Inferior parietal cortex (tissue), 1 donor: ENCODE measurements at regions not wholly inside any gene's neighbourhood (a gene's known extent, or its start where the extent isn't known, plus 50 kb on each side); places are given as distances from the start of the nearest gene placed in this dataset.

ENCODE experiments used
- DNase-seq: peaks from one replicate; pipeline ENCODE4 v3.0.0-alpha.2; 2016; ENCODE audit errors: extremely low spot score

DNA sequence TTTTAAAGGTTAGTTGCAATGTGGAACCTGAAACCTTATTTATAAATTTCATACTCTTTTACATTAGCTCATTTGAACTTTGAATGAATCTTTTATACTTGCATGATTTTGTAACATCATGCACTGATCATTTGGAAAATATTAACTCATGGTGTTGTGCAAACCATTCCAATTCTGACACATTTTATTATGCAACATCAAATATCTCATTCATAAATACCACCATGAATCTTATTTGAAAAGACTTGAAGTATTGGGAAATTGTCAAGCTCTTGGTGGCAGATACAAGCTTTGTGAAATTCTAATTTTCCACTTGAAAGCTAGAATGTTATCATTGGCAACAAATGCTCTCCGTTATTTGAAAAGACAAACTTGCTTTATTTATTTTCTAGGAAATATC, 379.9 kb upstream of the PCDH20 start:
- DNase-seq, result no peak

- no peak for DNase-seq
These were observed 363.8 kb upstream of the PCDH20 start for GRCh38 chr13:61779456-61779855.

DNA sequence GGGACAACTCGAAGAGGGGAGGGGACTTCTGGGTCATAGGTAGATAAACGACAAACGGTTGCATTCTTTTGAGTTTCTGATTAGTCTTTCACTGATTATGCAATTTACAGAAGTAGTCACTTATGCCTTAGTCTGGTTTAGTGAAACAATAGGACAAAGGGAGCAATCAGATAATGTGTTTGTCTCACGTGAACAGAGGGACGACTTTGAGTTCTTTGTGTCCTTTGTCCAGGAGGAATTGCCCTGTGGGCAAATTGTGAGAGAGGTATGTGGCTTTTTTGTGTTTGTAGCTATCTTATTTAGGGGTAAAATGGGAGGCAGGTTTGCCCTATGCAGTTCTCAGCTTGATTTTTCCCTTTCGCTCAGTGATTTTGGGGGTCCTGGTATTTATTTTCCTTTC, 362.9 kb upstream of the PCDH20 start:
- no peak for DNase-seq

GRCh38 chr13:61777899-61778298, 362.2 kb upstream of the PCDH20 start:
- no peak for DNase-seq

GRCh38 chr13:61777271-61777670, 361.6 kb upstream of the PCDH20 start:
- no peak for DNase-seq

DNA sequence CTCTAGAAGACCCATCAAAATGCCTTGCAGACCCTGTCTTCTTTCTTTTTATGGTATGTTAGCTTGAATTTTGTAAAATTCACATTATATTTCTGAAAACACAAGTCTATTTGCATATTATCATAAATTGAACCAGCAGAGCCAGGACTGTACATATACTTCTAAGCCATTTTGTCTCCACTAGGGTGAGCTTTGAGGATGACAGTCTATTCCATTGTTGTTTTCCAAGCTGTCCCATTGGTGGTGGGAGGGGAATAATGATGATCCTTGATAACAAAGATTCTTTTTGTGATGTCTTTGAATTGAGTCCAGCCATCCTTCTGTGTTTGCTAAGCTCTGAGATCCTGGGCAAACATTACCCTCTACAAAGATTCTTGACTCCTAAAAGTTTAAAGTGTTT, 359.3 kb upstream of the PCDH20 start:
- peak; percentile 84 for DNase-seq

- no peak for DNase-seq
These were observed 355.0 kb upstream of the PCDH20 start for GRCh38 chr13:61770681-61771080.

DNA sequence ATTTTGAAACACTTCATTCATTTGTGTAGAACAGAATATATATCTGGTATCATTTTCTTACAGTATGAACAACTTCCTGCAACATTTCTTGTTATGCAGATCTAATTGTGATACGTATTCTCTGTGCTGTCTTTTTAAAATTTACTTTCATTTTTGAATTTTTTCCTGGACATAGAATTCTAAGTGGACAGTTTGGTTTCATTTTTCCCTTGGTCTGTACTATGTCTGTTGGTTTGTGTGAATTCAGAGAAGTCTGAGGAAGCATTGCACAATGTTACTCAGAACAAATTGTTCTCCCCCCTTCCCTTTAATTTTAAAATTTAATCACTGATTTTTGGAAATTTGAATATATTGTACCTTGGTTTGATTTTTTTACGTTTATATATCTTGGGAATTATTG, 352.5 kb upstream of the PCDH20 start:
- DNase-seq, result no peak

GRCh38 chr13:61766667-61767058, 351.0 kb upstream of the PCDH20 start:
- DNase-seq, result no peak

DNA sequence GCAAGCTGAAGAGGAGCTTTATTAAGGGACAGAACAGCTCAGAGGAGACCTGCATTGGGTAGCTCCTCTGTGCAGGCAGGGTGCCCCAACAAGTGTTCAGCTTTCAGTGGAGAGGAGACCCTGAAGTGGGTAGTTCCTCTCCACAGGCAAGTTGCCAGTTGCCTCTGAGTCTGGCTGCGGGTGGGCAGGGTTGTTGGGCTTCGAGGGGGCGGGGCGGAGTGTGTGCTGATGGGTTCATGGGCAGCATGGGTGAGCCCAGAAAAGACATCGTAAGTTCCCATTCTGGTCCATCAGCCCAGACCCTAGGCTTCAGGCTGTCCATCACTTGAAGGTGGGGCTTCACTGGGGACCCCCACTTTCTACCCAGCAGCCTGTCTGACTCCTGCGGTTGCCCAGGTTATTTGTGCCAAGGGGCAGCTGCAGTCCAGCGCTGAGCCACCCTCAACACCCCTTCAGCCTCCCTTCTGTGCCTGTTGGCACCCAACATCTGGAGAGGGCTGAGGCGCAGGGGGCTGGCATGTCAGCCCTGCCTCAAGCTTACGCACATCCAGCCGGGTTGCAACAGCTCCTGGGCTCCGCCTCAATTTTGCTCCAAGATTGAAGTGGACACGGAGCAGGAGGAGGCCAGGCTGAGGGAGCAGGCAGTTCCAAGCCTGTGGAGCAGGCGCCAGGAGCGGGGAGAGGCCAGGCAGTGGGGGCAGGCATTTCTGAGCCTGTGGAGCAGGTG, 350.5 kb upstream of the PCDH20 start:
- DNase-seq, result no peak

DNA sequence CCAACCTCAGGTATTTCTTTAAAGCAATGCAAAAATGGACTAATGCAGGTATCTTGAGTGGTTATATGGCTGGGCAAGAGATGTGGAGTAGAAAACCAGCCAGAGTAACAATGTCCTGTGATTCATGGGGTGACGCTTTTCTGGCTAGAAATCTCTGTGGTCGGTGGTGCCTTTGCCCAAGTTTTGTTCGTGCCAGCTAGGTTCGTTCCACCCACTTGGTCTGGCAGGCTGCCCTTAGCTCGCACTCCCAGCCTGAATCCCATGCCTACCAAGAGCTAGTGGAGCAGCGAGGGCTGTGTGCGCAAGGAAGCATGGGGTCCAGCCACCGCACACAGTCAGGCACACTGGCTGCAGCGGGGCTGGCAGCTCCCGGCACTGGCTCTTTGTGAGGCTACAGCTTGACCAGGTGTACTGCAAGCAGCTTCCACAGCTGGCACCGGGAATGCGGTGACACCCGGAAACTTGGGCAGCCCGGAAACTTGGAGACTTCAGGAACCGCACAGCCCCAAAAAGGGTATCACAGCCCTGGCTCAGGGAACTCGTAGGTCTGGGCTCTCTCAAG, 349.6 kb upstream of the PCDH20 start:
- DNase-seq, result no peak

GRCh38 chr13:61761690-61762089, 346.0 kb upstream of the PCDH20 start:
- no peak for DNase-seq

GRCh38 chr13:61760102-61760501, 344.5 kb upstream of the PCDH20 start:
- DNase-seq, result no peak

GRCh38 chr13:61756031-61756430, 340.4 kb upstream of the PCDH20 start:
- DNase-seq, result no peak

DNA sequence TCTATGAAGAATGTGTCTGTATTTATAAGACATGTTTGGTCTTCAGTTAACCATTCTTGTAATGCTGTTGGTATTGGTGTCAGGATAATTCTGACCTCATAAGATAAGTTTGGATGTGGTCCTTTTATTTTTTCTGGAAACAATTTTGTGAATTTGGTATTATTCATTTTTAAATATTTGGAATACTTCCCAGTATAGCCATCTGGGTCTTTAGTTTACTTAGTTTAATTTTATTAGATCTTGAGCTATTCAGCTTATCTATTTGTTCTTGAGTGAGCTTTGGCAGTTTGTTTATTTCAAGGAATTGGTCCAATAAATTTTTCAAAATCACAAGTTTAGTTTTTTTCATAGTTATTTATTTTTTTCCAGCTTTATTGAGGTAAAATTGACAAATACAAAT, 335.4 kb upstream of the PCDH20 start:
- DNase-seq, result no peak

DNA sequence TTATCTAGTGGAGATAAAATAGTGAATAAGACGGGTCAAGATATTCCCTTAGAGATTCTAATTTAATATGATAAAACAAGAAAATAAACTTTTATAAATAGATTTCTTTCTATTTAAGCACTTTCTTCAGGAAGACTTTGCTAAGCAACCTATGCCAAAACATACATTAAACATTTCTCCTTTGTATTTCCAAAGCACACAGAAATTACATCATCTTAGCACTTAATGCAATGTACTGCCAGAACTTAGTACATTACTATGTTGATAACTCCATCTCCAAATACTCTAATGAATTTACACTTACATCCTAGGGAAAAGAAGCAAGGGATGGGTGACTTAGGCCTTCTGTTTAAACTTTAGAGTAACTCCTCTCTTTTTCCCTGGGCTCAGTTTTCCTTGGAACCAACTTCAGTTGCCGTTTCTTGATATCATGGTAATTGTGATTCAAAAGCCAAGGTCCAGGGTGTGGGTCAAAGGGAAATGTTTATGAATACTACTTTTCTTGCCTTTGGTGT, 322.6 kb upstream of the PCDH20 start:
- DNase-seq, result no peak

DNA sequence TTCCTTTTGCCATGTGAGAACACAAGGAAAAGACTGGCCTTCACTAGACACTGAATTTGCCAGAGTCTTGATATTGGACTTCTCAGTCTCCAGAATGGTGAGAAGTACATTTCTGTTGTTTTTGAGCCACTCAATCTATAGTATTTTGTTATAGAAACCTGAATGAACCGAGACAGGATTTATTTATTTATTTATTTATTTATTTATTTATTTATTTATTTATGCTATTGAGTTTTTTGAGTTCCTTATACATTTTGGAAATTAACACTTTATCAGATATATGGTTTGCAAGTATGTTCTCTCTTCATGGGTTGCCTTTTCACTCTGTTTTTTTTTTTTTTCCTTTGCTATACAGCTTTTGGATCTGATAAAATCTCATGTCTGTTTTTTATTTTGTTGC, 319.0 kb upstream of the PCDH20 start:
- DNase-seq, result no peak

DNA sequence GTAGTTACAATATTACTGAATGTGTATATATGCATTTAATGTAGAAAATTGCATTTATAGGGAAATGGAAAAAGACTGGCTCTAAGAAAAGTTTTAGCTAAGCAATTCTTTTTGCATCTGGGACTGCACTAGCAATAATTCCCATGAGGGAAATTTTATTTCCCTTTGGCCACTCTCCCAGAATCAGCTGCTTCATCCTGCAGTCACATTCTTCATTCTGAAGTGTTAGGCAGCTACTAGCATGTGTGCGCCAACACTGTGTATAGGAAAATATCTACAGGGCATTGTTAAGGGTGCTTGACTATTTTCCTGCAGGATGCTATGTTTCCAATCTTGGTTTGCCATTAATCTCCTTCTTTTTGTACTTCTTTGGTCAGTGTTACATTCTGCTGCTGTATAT, 312.8 kb upstream of the PCDH20 start:
- DNase-seq, result peak; percentile 28

DNA sequence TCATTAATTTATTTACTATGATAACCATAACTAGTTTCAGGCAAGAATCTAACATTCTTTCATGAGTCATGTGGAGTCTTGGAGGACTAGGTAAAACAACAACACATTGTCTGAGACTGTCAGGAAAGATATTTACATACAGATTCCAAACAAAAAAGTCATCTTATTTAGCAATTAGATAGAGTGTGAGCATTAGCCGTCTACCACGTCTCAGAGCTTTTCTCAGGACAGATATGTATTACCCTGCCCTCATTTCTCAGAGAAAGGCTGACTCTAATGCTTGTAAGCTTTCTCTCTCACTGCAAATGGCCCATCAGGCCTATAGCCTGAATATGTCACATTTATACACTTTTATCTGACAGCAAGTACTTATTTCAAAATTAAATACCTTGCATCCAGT, 312.1 kb upstream of the PCDH20 start:
- DNase-seq, result no peak

- no peak for DNase-seq
These were observed 310.2 kb upstream of the PCDH20 start for GRCh38 chr13:61725806-61726205.

GRCh38 chr13:61722119-61722518, 306.5 kb upstream of the PCDH20 start:
- DNase-seq, result no peak

DNA sequence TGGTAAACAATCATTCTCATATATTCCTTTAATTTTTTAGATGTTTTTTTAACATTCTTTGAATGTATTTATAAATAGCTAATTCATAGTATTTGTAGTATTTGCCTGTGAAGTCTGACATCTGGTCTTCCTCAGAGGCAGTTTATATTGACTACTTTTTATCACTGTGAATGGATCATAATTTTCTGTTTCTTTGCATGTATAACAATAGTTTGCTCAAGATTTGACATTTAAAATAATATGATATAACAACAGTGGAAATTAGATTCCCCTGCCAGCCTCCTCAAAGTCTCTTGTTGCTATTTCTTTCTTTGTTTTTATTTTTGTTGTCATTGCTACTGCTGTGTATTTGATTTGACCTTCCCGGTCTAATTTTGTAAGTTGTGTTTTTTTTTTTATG, 297.0 kb upstream of the PCDH20 start:
- DNase-seq, result no peak

DNA sequence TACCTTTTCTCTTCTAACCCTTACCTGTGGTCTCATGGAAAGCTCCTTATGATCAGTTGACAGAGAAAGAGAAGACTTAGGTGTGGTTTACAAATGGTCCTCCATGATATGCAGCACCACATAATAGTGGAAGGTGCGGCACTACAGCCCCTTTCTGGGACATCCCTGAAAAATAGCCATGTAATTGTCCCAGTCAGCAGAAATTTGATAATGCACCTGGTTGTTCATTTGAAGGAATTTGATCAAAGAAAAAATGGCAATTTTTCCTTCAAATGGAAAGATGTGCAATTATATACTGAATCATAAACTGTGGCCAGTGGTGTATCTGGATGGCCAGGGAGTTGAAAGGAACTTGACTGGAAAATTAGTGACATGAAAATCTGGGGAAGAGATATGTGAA, 293.6 kb upstream of the PCDH20 start:
- DNase-seq, result no peak

DNA sequence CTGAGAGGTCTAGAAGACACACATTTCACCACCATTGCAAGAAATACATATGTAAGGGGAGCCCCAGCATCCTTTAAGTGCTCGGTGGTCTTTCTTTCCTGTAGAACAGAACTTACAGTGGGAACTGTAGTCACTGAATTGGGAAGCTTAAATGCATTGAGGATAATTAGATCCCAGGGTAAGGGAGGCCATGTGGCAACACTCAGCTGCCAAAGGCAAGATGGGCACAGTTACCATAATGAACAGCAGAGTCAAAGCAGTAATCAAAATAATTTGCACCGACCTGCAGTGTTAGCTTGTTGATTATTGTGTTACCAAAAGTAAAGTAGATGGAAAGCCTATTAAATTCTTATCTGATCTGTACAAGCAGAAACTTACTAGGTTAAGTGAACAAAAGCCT, 291.2 kb upstream of the PCDH20 start:
- DNase-seq, result no peak
